ENCODE measurements at regions not wholly inside any gene's neighbourhood (a gene's known extent, or its start where the extent isn't known, plus 50 kb on each side); places are given as distances from the start of the nearest gene placed in this dataset.
A peak's percentile ranks its signal among the peaks of the same experiment; 100 is the strongest.

DNA sequence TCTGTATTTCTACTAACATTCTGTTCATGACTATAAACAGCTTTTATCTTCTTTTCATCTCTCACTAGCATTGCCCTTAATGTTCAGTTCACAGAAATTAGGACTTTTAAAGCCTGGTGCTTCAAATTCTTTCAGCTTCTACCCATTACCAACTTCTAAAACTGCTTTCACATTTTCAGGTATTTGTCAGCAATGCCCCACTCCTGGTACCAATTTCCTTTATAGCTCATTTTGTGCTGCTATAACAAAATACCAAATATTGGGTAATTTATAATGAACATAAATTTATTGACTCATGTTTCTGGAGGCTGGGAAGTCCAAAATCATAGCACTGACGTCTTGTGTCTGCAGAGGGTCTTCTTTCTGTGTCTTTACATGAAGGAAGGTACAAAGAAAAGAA lies 753.1 kb upstream of the CCDC54 start:
- DNase-seq = no peak
- intact Hi-C loops (cut with DNase I) = no loop called here
- TF ChIP-seq, protein P1, sequence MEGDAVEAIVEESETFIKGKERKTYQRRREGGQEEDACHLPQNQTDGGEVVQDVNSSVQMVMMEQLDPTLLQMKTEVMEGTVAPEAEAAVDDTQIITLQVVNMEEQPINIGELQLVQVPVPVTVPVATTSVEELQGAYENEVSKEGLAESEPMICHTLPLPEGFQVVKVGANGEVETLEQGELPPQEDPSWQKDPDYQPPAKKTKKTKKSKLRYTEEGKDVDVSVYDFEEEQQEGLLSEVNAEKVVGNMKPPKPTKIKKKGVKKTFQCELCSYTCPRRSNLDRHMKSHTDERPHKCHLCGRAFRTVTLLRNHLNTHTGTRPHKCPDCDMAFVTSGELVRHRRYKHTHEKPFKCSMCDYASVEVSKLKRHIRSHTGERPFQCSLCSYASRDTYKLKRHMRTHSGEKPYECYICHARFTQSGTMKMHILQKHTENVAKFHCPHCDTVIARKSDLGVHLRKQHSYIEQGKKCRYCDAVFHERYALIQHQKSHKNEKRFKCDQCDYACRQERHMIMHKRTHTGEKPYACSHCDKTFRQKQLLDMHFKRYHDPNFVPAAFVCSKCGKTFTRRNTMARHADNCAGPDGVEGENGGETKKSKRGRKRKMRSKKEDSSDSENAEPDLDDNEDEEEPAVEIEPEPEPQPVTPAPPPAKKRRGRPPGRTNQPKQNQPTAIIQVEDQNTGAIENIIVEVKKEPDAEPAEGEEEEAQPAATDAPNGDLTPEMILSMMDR (IDR thresholded peaks at IDR 0.05) = no peak
- Histone ChIP-seq H3K9me3 (no peaks in the 10 kb centered on the region), H3K27me3 (ENCODE audit: low read depth) (no peaks in the 10 kb centered on the region), H3K4me1 (no peaks in the 10 kb centered on the region), H3K27ac (no peak overlapping the region), H3K4me3 (no peak overlapping the region), H3K36me3 (no peaks in the 10 kb centered on the region)
- ATAC-seq = no peak

DNA sequence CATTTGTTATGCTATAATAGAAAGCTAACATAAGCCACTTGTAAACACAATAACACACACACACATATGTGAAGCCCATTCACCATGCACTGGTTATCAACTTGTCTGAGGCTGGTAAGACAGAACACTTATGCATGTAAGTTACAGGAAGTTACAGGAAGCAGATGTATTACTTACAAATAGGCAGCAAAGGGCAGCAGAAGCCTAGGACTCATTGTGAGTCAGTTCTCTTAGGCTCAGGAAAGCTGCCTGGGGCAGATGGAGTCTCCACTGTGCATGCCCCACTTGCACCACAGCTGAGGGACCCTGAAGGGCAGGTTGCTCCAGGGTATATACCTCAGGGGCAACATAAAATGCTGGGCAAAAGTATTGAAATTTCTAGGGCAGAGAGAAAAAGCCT lies 748.8 kb upstream of the CCDC54 start:
- no peak for DNase-seq

DNA sequence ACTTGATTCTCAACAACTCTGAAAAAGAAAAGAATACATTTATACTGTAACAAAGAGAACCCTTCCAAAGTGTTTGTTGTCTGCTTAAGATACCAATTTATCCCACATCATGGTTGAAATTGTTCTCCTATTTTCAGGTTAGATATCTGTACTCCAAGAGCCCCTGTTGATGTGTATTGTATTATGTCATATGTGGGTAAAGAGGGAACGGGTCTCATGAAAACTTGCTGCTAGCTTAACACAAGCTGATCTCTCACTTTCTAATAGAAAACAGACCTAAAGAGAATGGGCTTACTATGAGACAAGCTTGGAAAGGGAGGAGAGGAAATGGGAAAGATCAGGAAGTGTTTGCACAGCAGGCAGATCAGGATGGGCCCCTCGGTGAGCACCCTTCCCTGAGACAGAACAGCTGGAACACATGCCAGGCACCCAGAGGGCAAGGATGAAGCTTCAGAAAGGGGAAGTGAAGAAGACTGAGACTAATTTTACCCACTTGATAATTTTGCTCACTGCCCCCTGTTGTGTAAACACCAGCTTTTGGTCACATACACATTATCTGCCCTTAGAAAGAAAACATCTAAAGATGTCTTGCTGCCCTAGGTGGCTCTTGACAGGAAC lies 747.9 kb upstream of the CCDC54 start:
- intact Hi-C loops (cut with DNase I) = no loop called here
- Histone ChIP-seq H3K4me1 (no peaks in the 10 kb centered on the region), H3K9me3 (no peaks in the 10 kb centered on the region), H3K27me3 (ENCODE audit: low read depth) (no peaks in the 10 kb centered on the region), H3K36me3 (no peaks in the 10 kb centered on the region), H3K4me3 (no peak overlapping the region), H3K27ac (no peak overlapping the region)
- ATAC-seq = no peak
- no peak for DNase-seq
- TF ChIP-seq, protein P1 (IDR thresholded peaks at IDR 0.05) = no peak

More for the DNA sequence above, 748.8 kb upstream of the CCDC54 start:
- no peaks in the 10 kb centered on the region for H3K27me3 ChIP-seq (ENCODE audit: low read depth)
- no peak for ATAC-seq
- intact Hi-C loops (cut with DNase I) = no loop called here
- no peak overlapping the region for H3K27ac ChIP-seq
- no peak overlapping the region for H3K4me3 ChIP-seq
- no peaks in the 10 kb centered on the region for H3K36me3 ChIP-seq
- TF ChIP-seq, protein P1 (IDR thresholded peaks at IDR 0.05) = no peak
- no peaks in the 10 kb centered on the region for H3K4me1 ChIP-seq
- no peaks in the 10 kb centered on the region for H3K9me3 ChIP-seq

DNA sequence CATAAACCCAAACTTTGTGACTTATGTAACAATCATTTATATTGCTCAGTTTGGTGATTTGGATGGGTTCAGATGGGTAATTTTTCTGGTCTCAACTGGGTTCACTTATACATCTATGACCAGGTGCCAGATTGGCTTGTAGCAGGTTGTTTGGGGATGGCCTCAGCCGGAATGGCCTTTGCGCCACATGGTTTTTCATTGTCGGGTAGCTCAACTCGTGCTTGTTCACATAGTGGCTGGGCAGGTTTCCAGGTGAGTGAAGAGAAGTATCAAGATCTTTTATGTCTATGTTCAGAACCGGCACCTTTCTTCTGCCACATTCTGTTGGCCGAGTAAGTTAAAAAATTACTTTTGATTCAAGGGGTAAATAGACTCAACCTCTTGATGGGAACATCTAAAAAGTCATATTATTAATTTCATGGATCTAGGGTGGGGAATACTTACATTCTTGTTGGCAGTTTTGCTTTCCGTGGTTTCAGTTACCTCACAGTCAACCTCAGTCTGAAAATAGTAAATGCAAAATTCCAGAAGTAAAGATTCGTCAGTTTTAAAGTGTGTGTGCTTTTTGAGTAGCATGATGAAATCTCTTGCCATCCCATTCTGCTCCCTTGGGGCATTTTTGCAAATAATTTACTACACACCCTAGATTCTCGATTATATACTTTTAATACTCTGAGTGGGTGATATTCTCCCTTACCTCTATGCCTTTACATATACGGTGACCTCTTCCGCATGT lies 745.7 kb upstream of the CCDC54 start:
- Histone ChIP-seq H3K9me3 (no peaks in the 10 kb centered on the region), H3K4me3 (no peak overlapping the region), H3K27ac (no peak overlapping the region), H3K27me3 (ENCODE audit: low read depth) (no peaks in the 10 kb centered on the region), H3K36me3 (no peaks in the 10 kb centered on the region), H3K4me1 (no peaks in the 10 kb centered on the region)
- ATAC-seq (peak; percentile 43 to 68), DNase-seq (no peak)
- TF ChIP-seq, protein P1 (IDR thresholded peaks at IDR 0.05) = no peak
- intact Hi-C loops (cut with DNase I) = no loop called here

DNA sequence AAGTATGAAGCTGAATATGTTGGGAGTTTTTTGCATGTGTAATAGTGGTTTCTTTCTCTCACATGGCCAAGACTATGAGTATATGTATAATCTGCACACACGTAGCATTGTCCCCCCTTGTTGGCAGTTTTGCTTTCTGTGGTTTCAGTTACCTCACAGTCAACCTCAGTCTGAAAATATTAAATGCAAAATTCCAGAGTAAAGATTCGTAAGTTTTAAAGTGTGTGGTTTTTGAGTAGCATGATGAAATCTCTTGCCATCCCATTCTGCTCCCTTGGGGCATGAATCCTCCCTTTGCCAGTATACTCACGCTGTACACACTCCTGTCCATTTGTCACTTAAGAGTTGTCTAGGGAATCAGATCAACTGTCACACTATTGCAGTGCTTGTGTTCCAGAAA lies 742.0 kb upstream of the CCDC54 start:
- no peak for ATAC-seq
- TF ChIP-seq, protein P1 (IDR thresholded peaks at IDR 0.05) = no peak
- intact Hi-C loops (cut with DNase I) = no loop called here
- Histone ChIP-seq H3K9me3 (no peaks in the 10 kb centered on the region), H3K27me3 (ENCODE audit: low read depth) (no peaks in the 10 kb centered on the region), H3K4me3 (no peak overlapping the region), H3K36me3 (no peaks in the 10 kb centered on the region), H3K27ac (no peak overlapping the region), H3K4me1 (no peaks in the 10 kb centered on the region)
- no peak for DNase-seq

All from lower lobe of right lung (tissue), 2 donors.